ENCODE measurements at regions not wholly inside any gene's neighbourhood (a gene's known extent, or its start where the extent isn't known, plus 50 kb on each side); places are given as distances from the start of the nearest gene placed in this dataset.
A peak's percentile ranks its signal among the peaks of the same experiment; 100 is the strongest.
"Not testable (repeated sequence)": the region's sequence is repeated elsewhere in the genome, so short reads cannot be mapped to it uniquely, and the experiment has no call there.

- DNase-seq (ENCODE audit: low read depth in 1 of 2, low spot score in 1 of 2): no peak
- H3K4me1 ChIP-seq (ENCODE audit: low read depth): no peaks in the 10 kb centered on the region
- H3K27ac ChIP-seq: no peak overlapping the region
- no peaks in the 10 kb centered on the region for H3K27me3 ChIP-seq
- TF ChIP-seq CTCF (IDR thresholded peaks at IDR 0.05; ENCODE audit: low read depth, low read length): no peak
- H3K36me3 ChIP-seq: no peaks in the 10 kb centered on the region
- H3K4me3 ChIP-seq: no peak overlapping the region
- H3K9me3 ChIP-seq (ENCODE audit: low read depth): no peaks in the 10 kb centered on the region
Observed at GRCh38 chr4:81679315-81679714, 207.6 kb upstream of the RASGEF1B start.

- Histone ChIP-seq H3K9me3 (ENCODE audit: low read depth) (no peaks in the 10 kb centered on the region), H3K27ac (no peak overlapping the region), H3K4me3 (no peak overlapping the region), H3K36me3 (no peaks in the 10 kb centered on the region), H3K27me3 (no peaks in the 10 kb centered on the region), H3K4me1 (ENCODE audit: low read depth) (no peaks in the 10 kb centered on the region)
- no peak for TF ChIP-seq CTCF (IDR thresholded peaks at IDR 0.05; ENCODE audit: low read depth, low read length)
- DNase-seq (ENCODE audit: low read depth in 1 of 2, low spot score in 1 of 2): no peak
Observed at GRCh38 chr4:81678801-81679200, 207.1 kb upstream of the RASGEF1B start.

GRCh38 chr4:81676537-81676936 lies 204.8 kb upstream of the RASGEF1B start:
- H3K4me3 ChIP-seq: no peak overlapping the region
- H3K27ac ChIP-seq: no peak overlapping the region
- H3K36me3 ChIP-seq: no peaks in the 10 kb centered on the region
- no peaks in the 10 kb centered on the region for H3K9me3 ChIP-seq (ENCODE audit: low read depth)
- H3K4me1 ChIP-seq (ENCODE audit: low read depth): no peaks in the 10 kb centered on the region
- peak in 1 of 2 donors; percentile 49 for DNase-seq (ENCODE audit: low read depth in 1 of 2, low spot score in 1 of 2)
- H3K27me3 ChIP-seq: no peaks in the 10 kb centered on the region
- no peak for TF ChIP-seq CTCF (IDR thresholded peaks at IDR 0.05; ENCODE audit: low read depth, low read length)

- H3K4me3 ChIP-seq: no peak overlapping the region
- no peaks in the 10 kb centered on the region for H3K36me3 ChIP-seq
- H3K27me3 ChIP-seq: no peaks in the 10 kb centered on the region
- no peak for TF ChIP-seq CTCF (IDR thresholded peaks at IDR 0.05; ENCODE audit: low read depth, low read length)
- peak in 1 of 2 donors; percentile 55 for DNase-seq (ENCODE audit: low read depth in 1 of 2, low spot score in 1 of 2)
- no peaks in the 10 kb centered on the region for H3K4me1 ChIP-seq (ENCODE audit: low read depth)
- no peak overlapping the region for H3K27ac ChIP-seq
- no peaks in the 10 kb centered on the region for H3K9me3 ChIP-seq (ENCODE audit: low read depth)
Observed at GRCh38 chr4:81675791-81676393, 204.2 kb upstream of the RASGEF1B start.

GRCh38 chr4:81673961-81674360 lies 202.3 kb upstream of the RASGEF1B start:
- no peak for TF ChIP-seq CTCF (IDR thresholded peaks at IDR 0.05; ENCODE audit: low read depth, low read length)
- Histone ChIP-seq H3K4me3 (no peak overlapping the region), H3K27me3 (no peaks in the 10 kb centered on the region), H3K4me1 (ENCODE audit: low read depth) (no peaks in the 10 kb centered on the region), H3K36me3 (no peaks in the 10 kb centered on the region), H3K27ac (no peak overlapping the region), H3K9me3 (ENCODE audit: low read depth) (no peaks in the 10 kb centered on the region)
- no peak for DNase-seq (ENCODE audit: low read depth in 1 of 2, low spot score in 1 of 2)

- H3K27ac ChIP-seq; DNase-seq (ENCODE audit: low read depth in 1 of 2, low spot score in 1 of 2); H3K9me3 ChIP-seq (ENCODE audit: low read depth); H3K4me1 ChIP-seq (ENCODE audit: low read depth); H3K4me3 ChIP-seq; H3K27me3 ChIP-seq; H3K36me3 ChIP-seq: not testable (repeated sequence)
Observed at GRCh38 chr4:81668328-81668727, 196.6 kb upstream of the RASGEF1B start.

All from cardiac muscle cell (in vitro differentiated cells and primary cell).